ENCODE measurements at regions not wholly inside any gene's neighbourhood (a gene's known extent, or its start where the extent isn't known, plus 50 kb on each side); places are given as distances from the start of the nearest gene placed in this dataset.

GRCh38 chr14:73786636-73787485, 64.8 kb upstream of the PTGR2 start:
- peak overlapping the region; percentile 46 for H3K4me3 ChIP-seq (ENCODE audit: control insufficient read depth, low read depth, low read length)
- DNase-seq (ENCODE audit: low read depth): no peak
- no peak for TF ChIP-seq CTCF (IDR thresholded peaks at IDR 0.05; ENCODE audit: control insufficient read depth, insufficient read depth, low read depth, low read length, missing control alignments)

- peak; percentile 82 for DNase-seq (ENCODE audit: low read depth)
- peak; percentile 34 for TF ChIP-seq CTCF (IDR thresholded peaks at IDR 0.05; ENCODE audit: control insufficient read depth, insufficient read depth, low read depth, low read length, missing control alignments)
- H3K4me3 ChIP-seq (ENCODE audit: control insufficient read depth, low read depth, low read length): peak overlapping the region; percentile 46
Observed at GRCh38 chr14:73785834-73786635, 65.6 kb upstream of the PTGR2 start.

- no peak for DNase-seq (ENCODE audit: low read depth)
- TF ChIP-seq CTCF (IDR thresholded peaks at IDR 0.05; ENCODE audit: control insufficient read depth, insufficient read depth, low read depth, low read length, missing control alignments): no peak
- peak overlapping the region; percentile 46 for H3K4me3 ChIP-seq (ENCODE audit: control insufficient read depth, low read depth, low read length)
Observed at GRCh38 chr14:73785336-73785833, 66.2 kb upstream of the PTGR2 start.

- no peak for TF ChIP-seq CTCF (IDR thresholded peaks at IDR 0.05; ENCODE audit: control insufficient read depth, insufficient read depth, low read depth, low read length, missing control alignments)
- no peak for DNase-seq (ENCODE audit: low read depth)
- peak overlapping the region; percentile 46 for H3K4me3 ChIP-seq (ENCODE audit: control insufficient read depth, low read depth, low read length)
Observed at GRCh38 chr14:73784988-73785313, 66.7 kb upstream of the PTGR2 start.

GRCh38 chr14:73784181-73784987, 67.2 kb upstream of the PTGR2 start:
- H3K4me3 ChIP-seq (ENCODE audit: control insufficient read depth, low read depth, low read length): no peak overlapping the region
- no peak for TF ChIP-seq CTCF (IDR thresholded peaks at IDR 0.05; ENCODE audit: control insufficient read depth, insufficient read depth, low read depth, low read length, missing control alignments)
- DNase-seq (ENCODE audit: low read depth): no peak

GRCh38 chr14:73783107-73783727, 68.4 kb upstream of the PTGR2 start:
- DNase-seq (ENCODE audit: low read depth): no peak
- no peak for TF ChIP-seq CTCF (IDR thresholded peaks at IDR 0.05; ENCODE audit: control insufficient read depth, insufficient read depth, low read depth, low read length, missing control alignments)
- no peak overlapping the region for H3K4me3 ChIP-seq (ENCODE audit: control insufficient read depth, low read depth, low read length)
